Osteoblast (primary cell): ENCODE measurements at regions not wholly inside any gene's neighbourhood (a gene's known extent, or its start where the extent isn't known, plus 50 kb on each side); places are given as distances from the start of the nearest gene placed in this dataset.
"Not testable (repeated sequence)": the region's sequence is repeated elsewhere in the genome, so short reads cannot be mapped to it uniquely, and the experiment has no call there.

Experiments used
- DNase-seq: peaks from one replicate; pipeline ENCODE4 v3.0.0; 2011; ENCODE audit warnings: low spot score, mixed read lengths; ENCODE audit not compliant: insufficient read length; ENCODE audit errors: missing footprints
- H2AFZ ChIP-seq: 2 replicates; pipeline ENCODE4 v1.6.0; 2011; ENCODE audit warnings: mild to moderate bottlenecking, low read length
- H3K27ac ChIP-seq: 2 replicates; pipeline ENCODE4 v1.5.1; 2011; ENCODE audit warnings: mild to moderate bottlenecking, low read depth, low read length, moderate library complexity
- H3K27me3 ChIP-seq: 2 replicates; pipeline ENCODE4 v1.6.0; 2012; ENCODE audit warnings: mild to moderate bottlenecking, control low read depth, inconsistent platforms, low read length, moderate library complexity; ENCODE audit not compliant: insufficient read depth
- H3K36me3 ChIP-seq: 2 replicates; pipeline ENCODE4 v1.5.1; 2011; ENCODE audit warnings: mild to moderate bottlenecking, low read length, control low read depth, moderate library complexity; ENCODE audit not compliant: insufficient read depth
- H3K4me1 ChIP-seq: 2 replicates; pipeline ENCODE4 v1.5.1; 2011; ENCODE audit warnings: mild to moderate bottlenecking, low read length, control low read depth, moderate library complexity; ENCODE audit not compliant: insufficient read depth
- H3K4me2 ChIP-seq: 2 replicates; pipeline ENCODE4 v1.6.0; 2011; ENCODE audit warnings: mild to moderate bottlenecking, low read length; ENCODE audit not compliant: insufficient read depth
- H3K4me3 ChIP-seq: fragments of 200-600 bp; sonication (generic); 3 replicates; pipeline ENCODE4 v1.5.1; 2012; ENCODE audit warnings: mild to moderate bottlenecking, low read length, inconsistent platforms; ENCODE audit not compliant: insufficient read depth
- H3K79me2 ChIP-seq: 2 replicates; pipeline ENCODE4 v1.6.0; 2012; ENCODE audit warnings: mild to moderate bottlenecking, low read length, control low read depth, inconsistent platforms; ENCODE audit not compliant: insufficient read depth
- H3K9me3 ChIP-seq: 2 replicates; pipeline ENCODE4 v1.5.1; 2011; ENCODE audit warnings: low read depth, low read length, control low read depth
- H4K20me1 ChIP-seq: 2 replicates; pipeline ENCODE4 v1.6.0; 2012; ENCODE audit warnings: mild to moderate bottlenecking, low read length, control low read depth; ENCODE audit not compliant: insufficient read depth
- CTCF ChIP-seq: IDR thresholded peaks from 2 replicates; pipeline ENCODE4 v1.5.1; 2011; ENCODE audit warnings: mild to moderate bottlenecking, low read depth, low read length, moderate library complexity; ENCODE audit errors: extremely low read depth

DNA sequence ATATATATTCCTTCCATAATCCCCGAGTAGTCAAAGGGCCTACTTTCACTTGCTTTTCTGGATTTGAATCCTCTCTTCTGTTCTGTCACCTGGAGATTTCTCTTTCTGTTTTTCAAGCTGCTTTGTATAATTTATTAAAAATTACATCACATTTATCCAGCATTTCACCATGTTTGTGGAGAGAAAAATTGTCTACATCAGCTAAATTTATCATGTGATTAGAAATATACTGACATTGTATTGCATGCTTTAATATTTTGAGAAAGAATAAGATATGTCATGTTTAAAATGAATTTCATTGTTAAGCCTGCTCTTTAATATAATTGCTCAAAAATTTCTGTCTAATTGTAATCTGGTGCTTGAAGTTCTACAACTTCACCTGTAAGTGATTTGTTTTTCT lies 323.1 kb upstream of the DKK2 start:
- H2AFZ ChIP-seq, result no peak overlapping the region
- TF ChIP-seq CTCF, result no peak

DNA sequence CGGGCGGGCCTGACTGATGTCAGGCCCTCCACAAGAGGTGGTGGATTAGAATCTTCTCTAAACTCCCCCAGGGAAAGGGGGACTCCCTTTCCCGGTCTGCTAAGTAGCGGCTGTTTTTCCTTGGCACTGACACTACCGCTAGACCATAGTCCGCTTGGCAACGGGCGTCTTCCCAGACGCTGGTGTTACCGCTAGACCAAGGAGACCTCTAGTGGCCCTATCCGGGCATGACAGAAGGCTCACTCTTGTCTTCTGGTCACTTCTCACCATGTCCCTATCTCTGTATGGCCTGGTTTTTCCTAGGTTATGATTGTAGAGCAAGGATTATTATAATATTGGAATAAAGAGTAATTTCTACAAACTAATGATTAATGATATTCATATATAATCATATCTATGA lies 318.2 kb upstream of the DKK2 start:
- DNase-seq, H3K4me1 ChIP-seq, H3K9me3 ChIP-seq, H3K27me3 ChIP-seq, H3K4me3 ChIP-seq, H2AFZ ChIP-seq, H3K27ac ChIP-seq, H3K36me3 ChIP-seq, H4K20me1 ChIP-seq, H3K79me2 ChIP-seq, H3K4me2 ChIP-seq: not testable (repeated sequence)
- peak; percentile 42 for TF ChIP-seq CTCF

More for the DNA sequence above, 323.1 kb upstream of the DKK2 start:
- Histone ChIP-seq H3K27ac (no peak overlapping the region), H3K4me3 (no peak overlapping the region), H3K4me2 (no peak overlapping the region), H3K9me3 (no peaks in the 10 kb centered on the region), H3K4me1 (no peaks in the 10 kb centered on the region), H3K79me2 (no peaks in the 10 kb centered on the region), H3K36me3 (no peaks in the 10 kb centered on the region), H4K20me1 (no peaks in the 10 kb centered on the region), H3K27me3 (no peaks in the 10 kb centered on the region)
- DNase-seq, result no peak

- Histone ChIP-seq H3K27me3 (no peaks in the 10 kb centered on the region), H3K9me3 (no peaks in the 10 kb centered on the region), H3K27ac (no peak overlapping the region), H3K36me3 (no peaks in the 10 kb centered on the region), H3K4me3 (no peak overlapping the region), H3K4me2 (no peak overlapping the region), H2AFZ (no peak overlapping the region), H3K79me2 (no peaks in the 10 kb centered on the region), H3K4me1 (no peaks in the 10 kb centered on the region), H4K20me1 (no peaks in the 10 kb centered on the region)
- no peak for TF ChIP-seq CTCF
- DNase-seq, result no peak
Measured at GRCh38 chr4:107351196-107351595, 315.1 kb upstream of the DKK2 start.

DNA sequence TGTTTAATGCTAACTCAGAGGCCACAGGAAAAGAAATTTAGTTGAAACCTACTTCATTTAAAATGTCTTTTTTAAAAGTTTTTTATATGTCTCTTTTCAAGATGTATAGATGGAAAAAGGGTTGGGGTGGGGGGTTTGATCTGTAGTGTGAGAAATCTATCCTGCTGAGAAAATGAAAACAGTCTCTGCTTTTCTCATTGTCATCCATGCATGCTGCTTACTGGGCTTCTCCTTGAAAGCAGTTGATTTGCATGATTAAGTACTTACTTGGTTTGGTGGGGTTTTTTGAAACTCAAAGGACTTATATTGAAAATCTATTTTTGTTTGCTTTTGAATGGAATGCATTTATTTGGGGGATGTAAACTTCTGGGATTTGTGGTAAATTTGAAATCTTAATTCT lies 313.6 kb upstream of the DKK2 start:
- H4K20me1 ChIP-seq, result no peaks in the 10 kb centered on the region
- no peaks in the 10 kb centered on the region for H3K36me3 ChIP-seq
- DNase-seq, result no peak
- H3K27me3 ChIP-seq, result no peaks in the 10 kb centered on the region
- H3K9me3 ChIP-seq, result no peaks in the 10 kb centered on the region
- no peak for TF ChIP-seq CTCF
- no peaks in the 10 kb centered on the region for H3K4me1 ChIP-seq
- no peak overlapping the region for H3K4me2 ChIP-seq
- H3K4me3 ChIP-seq, result no peak overlapping the region
- no peaks in the 10 kb centered on the region for H3K79me2 ChIP-seq
- H2AFZ ChIP-seq, result no peak overlapping the region
- H3K27ac ChIP-seq, result no peak overlapping the region
